NCI-H2171 treated with DMSO at 0.1 percent for 48 hours (cell line): ENCODE measurements at regions not wholly inside any gene's neighbourhood (a gene's known extent, or its start where the extent isn't known, plus 50 kb on each side); places are given as distances from the start of the nearest gene placed in this dataset.
"Not testable (repeated sequence)": the region's sequence is repeated elsewhere in the genome, so short reads cannot be mapped to it uniquely, and the experiment has no call there.

Source experiments
- DNase-seq: peaks from one replicate; lab custom pipeline; 2025; lab: John Stamatoyannopoulos, UW

GRCh38 chr5:1987471-1987870 lies 104.7 kb upstream of the IRX4 start:
- DNase-seq: no peak

GRCh38 chr5:1985781-1986180 lies 103.1 kb upstream of the IRX4 start:
- DNase-seq: no peak

GRCh38 chr5:1983919-1984695 lies 101.4 kb upstream of the IRX4 start:
- DNase-seq: no peak

- DNase-seq: no peak
Measured at GRCh38 chr5:1983401-1983800, 100.7 kb upstream of the IRX4 start.

GRCh38 chr5:1982561-1982960 lies 99.8 kb upstream of the IRX4 start:
- not testable (repeated sequence) for DNase-seq

GRCh38 chr5:1975898-1976765 lies 93.4 kb upstream of the IRX4 start:
- no peak for DNase-seq

GRCh38 chr5:1975406-1975715 lies 92.6 kb upstream of the IRX4 start:
- DNase-seq: peak; percentile 13

GRCh38 chr5:1974501-1975405 lies 92.0 kb upstream of the IRX4 start:
- DNase-seq: no peak

GRCh38 chr5:1974081-1974480 lies 91.4 kb upstream of the IRX4 start:
- no peak for DNase-seq

GRCh38 chr5:1973391-1974013 lies 90.8 kb upstream of the IRX4 start:
- DNase-seq: peak; percentile 84

GRCh38 chr5:1971944-1972343 lies 89.2 kb upstream of the IRX4 start:
- no peak for DNase-seq

- no peak for DNase-seq
Measured at GRCh38 chr5:1967736-1968135, 85.0 kb upstream of the IRX4 start.

GRCh38 chr5:1966461-1966860 lies 83.7 kb upstream of the IRX4 start:
- DNase-seq: no peak

GRCh38 chr5:1965925-1966324 lies 83.2 kb upstream of the IRX4 start:
- peak; percentile 30 for DNase-seq

- DNase-seq: no peak
Measured at GRCh38 chr5:1963941-1964451, 81.3 kb upstream of the IRX4 start.

- DNase-seq: no peak
Measured at GRCh38 chr5:1963358-1963757, 80.6 kb upstream of the IRX4 start.

- DNase-seq: no peak
Measured at GRCh38 chr5:1962619-1963355, 80.1 kb upstream of the IRX4 start.

- no peak for DNase-seq
Measured at GRCh38 chr5:1961952-1962595, 79.3 kb upstream of the IRX4 start.

GRCh38 chr5:1961304-1961946 lies 78.7 kb upstream of the IRX4 start:
- no peak for DNase-seq
